ENCODE measurements at regions not wholly inside any gene's neighbourhood (a gene's known extent, or its start where the extent isn't known, plus 50 kb on each side); places are given as distances from the start of the nearest gene placed in this dataset.

GRCh38 chr5:86841000-86841644 lies 223.4 kb downstream of the COX7C start:
- FAIRE-seq, result no peak
- TF ChIP-seq POLR2AphosphoS5 (IDR thresholded peaks at IDR 0.05; ENCODE audit: low read depth, low read length) (no peak), POLR2A (IDR thresholded peaks at IDR 0.05; ENCODE audit: low read depth, low read length) (no peak), TAF1 (IDR thresholded peaks at IDR 0.05; ENCODE audit: borderline replicate concordance, low read depth, low read length) (no peak)
- DNase-seq (ENCODE audit: insufficient read length), result no peak

GRCh38 chr5:86858442-86858841 lies 240.7 kb downstream of the COX7C start:
- DNase-seq (ENCODE audit: insufficient read length) (no peak), FAIRE-seq (no peak)
- TF ChIP-seq POLR2A (IDR thresholded peaks at IDR 0.05; ENCODE audit: low read depth, low read length), result no peak
- no peak for TF ChIP-seq TAF1 (IDR thresholded peaks at IDR 0.05; ENCODE audit: borderline replicate concordance, low read depth, low read length)
- no peak for TF ChIP-seq POLR2AphosphoS5 (IDR thresholded peaks at IDR 0.05; ENCODE audit: low read depth, low read length)

DNA sequence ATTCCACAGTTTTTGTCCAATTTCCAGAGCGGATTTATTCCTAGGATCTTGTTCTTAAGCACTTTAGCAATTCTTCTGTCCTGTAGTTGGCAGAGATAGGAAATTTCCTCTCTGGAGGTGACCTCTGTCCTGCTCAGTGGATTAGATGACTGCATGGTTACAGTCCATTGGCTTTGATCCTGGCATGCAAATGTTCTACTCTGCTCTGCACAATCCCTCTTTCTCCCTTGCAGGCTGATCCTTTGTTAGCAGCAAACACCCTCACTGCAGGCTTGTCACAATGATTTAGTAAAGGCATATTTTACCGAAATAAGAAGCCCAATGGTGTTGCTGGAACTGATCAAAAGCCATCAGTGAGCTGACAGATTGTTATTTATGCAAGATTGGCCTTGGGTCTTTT lies 243.8 kb downstream of the COX7C start:
- no peak for FAIRE-seq
- DNase-seq (ENCODE audit: insufficient read length), result no peak
- TF ChIP-seq TAF1 (IDR thresholded peaks at IDR 0.05; ENCODE audit: borderline replicate concordance, low read depth, low read length) (no peak), POLR2A (IDR thresholded peaks at IDR 0.05; ENCODE audit: low read depth, low read length) (no peak)

GRCh38 chr5:86862093-86862492 lies 244.4 kb downstream of the COX7C start:
- no peak for FAIRE-seq
- no peak for DNase-seq (ENCODE audit: insufficient read length)
- TF ChIP-seq POLR2AphosphoS5 (IDR thresholded peaks at IDR 0.05; ENCODE audit: low read depth, low read length) (no peak), POLR2A (IDR thresholded peaks at IDR 0.05; ENCODE audit: low read depth, low read length) (no peak), TAF1 (IDR thresholded peaks at IDR 0.05; ENCODE audit: borderline replicate concordance, low read depth, low read length) (no peak)

GRCh38 chr5:86864051-86864450 lies 246.3 kb downstream of the COX7C start:
- DNase-seq (ENCODE audit: insufficient read length) (no peak), FAIRE-seq (no peak)
- TF ChIP-seq TAF1 (IDR thresholded peaks at IDR 0.05; ENCODE audit: borderline replicate concordance, low read depth, low read length) (no peak), POLR2A (IDR thresholded peaks at IDR 0.05; ENCODE audit: low read depth, low read length) (no peak), POLR2AphosphoS5 (IDR thresholded peaks at IDR 0.05; ENCODE audit: low read depth, low read length) (no peak)

- no peak for DNase-seq (ENCODE audit: insufficient read length)
- TF ChIP-seq POLR2A (IDR thresholded peaks at IDR 0.05; ENCODE audit: low read depth, low read length) (no peak), TAF1 (IDR thresholded peaks at IDR 0.05; ENCODE audit: borderline replicate concordance, low read depth, low read length) (no peak), POLR2AphosphoS5 (IDR thresholded peaks at IDR 0.05; ENCODE audit: low read depth, low read length) (no peak)
- no peak for FAIRE-seq
Measured at GRCh38 chr5:86865256-86865785, 247.6 kb downstream of the COX7C start.

DNA sequence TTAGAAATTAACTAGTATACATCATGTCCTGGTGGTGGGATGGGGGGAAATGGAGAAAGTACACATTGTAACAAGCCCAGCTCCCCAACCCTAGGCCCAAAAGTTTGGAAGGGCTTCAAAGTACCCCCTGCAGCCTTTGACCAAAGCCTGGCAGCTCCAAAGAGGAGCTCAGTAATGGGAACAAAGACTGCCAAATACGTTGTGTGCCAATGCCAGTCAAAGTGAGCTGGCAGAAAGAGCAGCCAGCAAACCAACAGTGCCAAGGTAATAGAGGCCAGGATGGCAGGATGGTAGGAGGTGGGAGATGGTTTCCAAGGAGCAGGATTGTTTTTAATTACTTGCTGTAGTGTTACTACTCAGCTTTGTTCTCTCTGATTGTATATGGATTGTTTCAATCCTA lies 248.3 kb downstream of the COX7C start:
- TF ChIP-seq TAF1 (IDR thresholded peaks at IDR 0.05; ENCODE audit: borderline replicate concordance, low read depth, low read length), result no peak
- no peak for TF ChIP-seq POLR2A (IDR thresholded peaks at IDR 0.05; ENCODE audit: low read depth, low read length)
- TF ChIP-seq POLR2AphosphoS5 (IDR thresholded peaks at IDR 0.05; ENCODE audit: low read depth, low read length), result no peak
- DNase-seq (ENCODE audit: insufficient read length), result no peak
- FAIRE-seq, result no peak

- TF ChIP-seq TAF1 (IDR thresholded peaks at IDR 0.05; ENCODE audit: borderline replicate concordance, low read depth, low read length), result no peak
- TF ChIP-seq POLR2A (IDR thresholded peaks at IDR 0.05; ENCODE audit: low read depth, low read length), result no peak
- TF ChIP-seq POLR2AphosphoS5 (IDR thresholded peaks at IDR 0.05; ENCODE audit: low read depth, low read length), result no peak
- FAIRE-seq (no peak), DNase-seq (ENCODE audit: insufficient read length) (no peak)
Measured at GRCh38 chr5:86869268-86869667, 251.5 kb downstream of the COX7C start.

GRCh38 chr5:86875539-86875938 lies 257.8 kb downstream of the COX7C start:
- FAIRE-seq (no peak), DNase-seq (ENCODE audit: insufficient read length) (no peak)
- TF ChIP-seq TAF1 (IDR thresholded peaks at IDR 0.05; ENCODE audit: borderline replicate concordance, low read depth, low read length), result no peak
- TF ChIP-seq POLR2AphosphoS5 (IDR thresholded peaks at IDR 0.05; ENCODE audit: low read depth, low read length), result no peak
- TF ChIP-seq POLR2A (IDR thresholded peaks at IDR 0.05; ENCODE audit: low read depth, low read length), result no peak

DNA sequence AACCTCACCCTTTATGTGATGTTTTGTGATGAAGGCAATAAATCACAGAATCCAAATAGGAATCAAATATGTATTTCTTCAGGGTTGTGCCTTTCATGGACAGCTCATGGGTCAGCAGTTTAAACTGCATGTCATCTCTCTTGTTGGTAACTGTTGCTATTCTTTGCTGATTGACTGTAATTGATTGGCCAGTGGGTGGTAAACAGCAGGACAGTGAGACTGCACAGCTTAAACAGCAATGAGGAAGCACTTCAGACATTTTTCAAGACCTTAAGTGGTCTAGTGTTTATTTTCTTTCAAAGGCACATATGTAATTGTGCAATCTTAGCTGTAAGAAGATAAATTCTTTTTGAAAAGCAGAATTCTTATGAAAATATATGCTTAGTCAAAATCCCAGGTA lies 260.5 kb downstream of the COX7C start:
- TF ChIP-seq TAF1 (IDR thresholded peaks at IDR 0.05; ENCODE audit: borderline replicate concordance, low read depth, low read length) (no peak), POLR2A (IDR thresholded peaks at IDR 0.05; ENCODE audit: low read depth, low read length) (no peak), POLR2AphosphoS5 (IDR thresholded peaks at IDR 0.05; ENCODE audit: low read depth, low read length) (no peak)
- FAIRE-seq (no peak), DNase-seq (ENCODE audit: insufficient read length) (no peak)

GRCh38 chr5:86879086-86879485 lies 261.3 kb downstream of the COX7C start:
- no peak for TF ChIP-seq POLR2A (IDR thresholded peaks at IDR 0.05; ENCODE audit: low read depth, low read length)
- no peak for TF ChIP-seq POLR2AphosphoS5 (IDR thresholded peaks at IDR 0.05; ENCODE audit: low read depth, low read length)
- no peak for TF ChIP-seq TAF1 (IDR thresholded peaks at IDR 0.05; ENCODE audit: borderline replicate concordance, low read depth, low read length)
- DNase-seq (ENCODE audit: insufficient read length), result no peak
- FAIRE-seq, result no peak

DNA sequence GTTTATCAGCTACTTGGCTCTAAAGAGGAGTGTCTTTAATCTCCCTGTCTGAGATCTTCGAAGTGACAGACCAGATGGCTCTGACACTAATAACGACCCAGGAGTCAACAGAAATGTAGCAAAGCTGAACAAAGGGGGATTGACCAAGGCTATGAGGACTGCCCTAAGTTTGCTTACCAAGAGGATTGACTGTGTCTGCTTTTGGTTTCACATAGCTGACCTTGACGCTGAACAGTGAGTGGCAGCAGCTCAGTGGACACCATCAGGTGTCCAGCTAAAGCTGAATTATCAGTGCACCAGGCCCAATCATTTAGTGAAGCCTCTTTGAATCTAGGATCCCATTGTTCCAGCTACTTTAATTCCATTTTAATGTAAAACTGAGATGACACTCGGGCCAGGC lies 262.6 kb downstream of the COX7C start:
- FAIRE-seq (no peak), DNase-seq (ENCODE audit: insufficient read length) (no peak)
- no peak for TF ChIP-seq TAF1 (IDR thresholded peaks at IDR 0.05; ENCODE audit: borderline replicate concordance, low read depth, low read length)
- TF ChIP-seq POLR2AphosphoS5 (IDR thresholded peaks at IDR 0.05; ENCODE audit: low read depth, low read length), result no peak
- no peak for TF ChIP-seq POLR2A (IDR thresholded peaks at IDR 0.05; ENCODE audit: low read depth, low read length)
